B cell (primary cell): ENCODE measurements at regions not wholly inside any gene's neighbourhood (a gene's known extent, or its start where the extent isn't known, plus 50 kb on each side); places are given as distances from the start of the nearest gene placed in this dataset.

ENCODE experiments used
- ATAC-seq: fragments of 200-7000 bp; cut with Tn5 transposase; one replicate; pipeline ENCODE4 v1.10.0; 2021; ENCODE audit warnings: low read depth, mild to moderate bottlenecking, moderate number of reproducible peaks, moderate library complexity
- CTCF ChIA-PET: fragments of 350-600 bp; sonication (Branson Sonifier 250); formaldehyde crosslinking; loops from one replicate; lab custom pipeline; 2021; ENCODE audit warnings: antibody characterized with exemption, inconsistent platforms; lab: Charles Lee
- POLR2A ChIA-PET: fragments of 350-600 bp; sonication (Branson Sonifier 250); formaldehyde crosslinking; loops from one replicate; lab custom pipeline; 2021; ENCODE audit warnings: antibody characterized with exemption; lab: Charles Lee
- DNase-seq: peaks from one replicate; pipeline ENCODE4 v3.0.0; 2013
- H2AFZ ChIP-seq: 2 replicates; pipeline ENCODE4 v1.6.1; 2012; ENCODE audit warnings: mild to moderate bottlenecking, low read depth, low read length; ENCODE audit not compliant: insufficient read depth, poor library complexity, severe bottlenecking
- H3K27ac ChIP-seq, 2 donors: 1 replicate in 1 of 2; 2 replicates in 1 of 2; pipeline ENCODE4 v1.5.1; 2012 to 2013; ENCODE audit warnings: low read length in 2 of 2, mild to moderate bottlenecking in 2 of 2, moderate library complexity in 1 of 2
- H3K27me3 ChIP-seq, 4 experiments: fragments of 200-600 bp in 1 of 4; sonication (generic) in 1 of 4; replicated peaks in 1 of 4; 1 replicate in 2 of 4; 2 replicates in 2 of 4; pipeline versions ENCODE4 v1.6.1 to v1.7.0; 2013 to 2016; ENCODE audit warnings: low read length in 3 of 4, mild to moderate bottlenecking in 2 of 4, mixed read lengths in 1 of 4, moderate library complexity in 1 of 4; ENCODE audit not compliant: insufficient read depth in 4 of 4, control insufficient read depth in 3 of 4; ENCODE audit errors: control extremely low read depth in 1 of 4
- H3K36me3 ChIP-seq, 2 experiments: replicated peaks in 1 of 2; 1 replicate in 1 of 2; 2 replicates in 1 of 2; pipeline versions ENCODE4 v1.6.1 to v1.7.1; 2013; ENCODE audit warnings: low read length in 1 of 2; ENCODE audit not compliant: insufficient read depth in 2 of 2, control insufficient read depth in 1 of 2; ENCODE audit errors: control extremely low read depth in 1 of 2, extremely low read depth in 1 of 2
- H3K4me1 ChIP-seq, 2 donors: fragments of 200-600 bp in 1 of 2; sonication (generic) in 1 of 2; 1 replicate in 1 of 2; 2 replicates in 1 of 2; pipeline versions ENCODE4 v1.5.1 to v1.6.1; 2013 to 2017; ENCODE audit warnings: low read length in 2 of 2; ENCODE audit not compliant: control insufficient read depth in 2 of 2, insufficient read depth in 2 of 2
- H3K4me2 ChIP-seq: replicated peaks from 2 replicates; pipeline ENCODE3; 2012; ENCODE audit warnings: mild to moderate bottlenecking, low read depth, low read length; ENCODE audit not compliant: poor library complexity, severe bottlenecking
- H3K4me3 ChIP-seq, 5 experiments: fragments of 200-600 bp in 1 of 5; sonication (generic) in 1 of 5; 1 replicate in 3 of 5; 2 replicates in 2 of 5; pipeline versions ENCODE4 v1.5.1 to v1.7.0; 2011 to 2016; ENCODE audit warnings: low read length in 4 of 5, mild to moderate bottlenecking in 4 of 5, low read depth in 2 of 5, control low read depth in 1 of 5, moderate library complexity in 1 of 5; ENCODE audit not compliant: insufficient read depth in 1 of 5; ENCODE audit errors: control extremely low read depth in 1 of 5, extremely low read depth in 1 of 5
- H3K79me2 ChIP-seq: fragments of 200-600 bp; sonication (generic); one replicate; pipeline ENCODE4 v1.6.0; 2016; ENCODE audit warnings: low read length; ENCODE audit not compliant: control insufficient read depth, insufficient read depth
- H3K9ac ChIP-seq: fragments of 200-600 bp; sonication (generic); 2 replicates; pipeline ENCODE4 v1.6.1; 2017; ENCODE audit warnings: mild to moderate bottlenecking, low read length, moderate library complexity
- H3K9me3 ChIP-seq, 3 donors: one replicate each; pipeline versions ENCODE4 v1.6.1 to v1.7.1; 2013; ENCODE audit warnings: low read length in 2 of 3; ENCODE audit not compliant: control insufficient read depth in 2 of 3, insufficient read depth in 1 of 3; ENCODE audit errors: control extremely low read depth in 1 of 3
- H4K20me1 ChIP-seq: 2 replicates; pipeline ENCODE4 v1.6.0; 2012; ENCODE audit warnings: mild to moderate bottlenecking, low read length; ENCODE audit not compliant: insufficient read depth, control insufficient read depth, poor library complexity, severe bottlenecking
- H3K27ac Mint-ChIP-seq: one replicate; pipeline ENCODE4 v1.8.0; 2021; ENCODE audit warnings: mixed read lengths
- H3K27me3 Mint-ChIP-seq: one replicate; pipeline ENCODE4 v1.8.0; 2021; ENCODE audit warnings: mixed read lengths
- H3K4me1 Mint-ChIP-seq: one replicate; pipeline ENCODE4 v1.8.0; 2021; ENCODE audit warnings: mixed read lengths
- H3K4me3 Mint-ChIP-seq: one replicate; pipeline ENCODE4 v1.8.0; 2021; ENCODE audit warnings: mixed read lengths
- H3K9me3 Mint-ChIP-seq: one replicate; pipeline ENCODE4 v1.8.0; 2022; ENCODE audit warnings: mixed read lengths; ENCODE audit not compliant: insufficient read depth
- EZH2 ChIP-seq: IDR thresholded peaks from 2 replicates; pipeline ENCODE4 v1.6.1; 2012; ENCODE audit warnings: borderline replicate concordance, low read depth, mild to moderate bottlenecking, moderate library complexity, low read length; ENCODE audit not compliant: insufficient read depth, poor library complexity, severe bottlenecking
- WGBS: methylation state at CpG from one replicate; pipeline ENCODE4 v1.1.5; 2013; ENCODE audit warnings: missing lambda C conversion rate; ENCODE audit not compliant: insufficient coverage; 5-methylcytosine and 5-hydroxymethylcytosine counted together
- intact Hi-C: fragments of 100-400 bp; cut with micrococcal nuclease; formaldehyde crosslinking; loops from one replicate; pipeline ENCODE4 v1.10.0; 2022
- TF ChIP-seq, protein P1 (sequence below): fragments of 200-600 bp; IDR thresholded peaks from one replicate; pipeline ENCODE4 v1.8.0; 2022; ENCODE audit warnings: antibody characterized with exemption, mild to moderate bottlenecking

DNA sequence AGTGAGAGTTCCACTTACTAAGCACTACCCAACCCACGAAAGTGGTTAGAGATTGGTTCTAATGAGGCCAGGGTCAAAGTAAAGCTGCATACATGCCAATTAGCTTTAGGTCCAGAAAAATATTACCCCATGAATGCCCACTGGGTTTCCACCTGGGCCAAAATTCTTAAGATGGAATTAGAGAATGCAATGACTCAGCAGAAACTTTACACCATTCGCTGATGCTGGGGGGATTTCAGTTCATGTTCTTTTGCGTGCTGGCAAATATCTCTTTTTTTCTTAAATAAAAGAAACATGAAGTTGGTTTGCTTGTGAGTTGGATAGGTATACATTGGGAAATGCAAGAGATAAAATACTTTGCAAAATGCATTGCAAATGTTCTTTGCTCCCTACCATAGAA is 715.3 kb upstream of the MIR17HG start:
- Mint-ChIP-seq H3K4me3 (no peak overlapping the region), H3K27ac (no peak overlapping the region), H3K4me1 (no peaks in the 10 kb centered on the region), H3K9me3 (peaks cover 3% of the 10 kb centered on the region), H3K27me3 (no peaks in the 10 kb centered on the region)
- H3K27me3 ChIP-seq, result no peaks in the 10 kb centered on the region
- WGBS, result no CpG with 5 or more reads among the region's 3 CpGs
- H3K9ac ChIP-seq, result no peak overlapping the region
- no peaks in the 10 kb centered on the region for H3K9me3 ChIP-seq
- ATAC-seq (no peak), DNase-seq (no peak)
- H4K20me1 ChIP-seq, result no peaks in the 10 kb centered on the region
- POLR2A ChIA-PET, result no interaction called here
- TF ChIP-seq, protein P1, sequence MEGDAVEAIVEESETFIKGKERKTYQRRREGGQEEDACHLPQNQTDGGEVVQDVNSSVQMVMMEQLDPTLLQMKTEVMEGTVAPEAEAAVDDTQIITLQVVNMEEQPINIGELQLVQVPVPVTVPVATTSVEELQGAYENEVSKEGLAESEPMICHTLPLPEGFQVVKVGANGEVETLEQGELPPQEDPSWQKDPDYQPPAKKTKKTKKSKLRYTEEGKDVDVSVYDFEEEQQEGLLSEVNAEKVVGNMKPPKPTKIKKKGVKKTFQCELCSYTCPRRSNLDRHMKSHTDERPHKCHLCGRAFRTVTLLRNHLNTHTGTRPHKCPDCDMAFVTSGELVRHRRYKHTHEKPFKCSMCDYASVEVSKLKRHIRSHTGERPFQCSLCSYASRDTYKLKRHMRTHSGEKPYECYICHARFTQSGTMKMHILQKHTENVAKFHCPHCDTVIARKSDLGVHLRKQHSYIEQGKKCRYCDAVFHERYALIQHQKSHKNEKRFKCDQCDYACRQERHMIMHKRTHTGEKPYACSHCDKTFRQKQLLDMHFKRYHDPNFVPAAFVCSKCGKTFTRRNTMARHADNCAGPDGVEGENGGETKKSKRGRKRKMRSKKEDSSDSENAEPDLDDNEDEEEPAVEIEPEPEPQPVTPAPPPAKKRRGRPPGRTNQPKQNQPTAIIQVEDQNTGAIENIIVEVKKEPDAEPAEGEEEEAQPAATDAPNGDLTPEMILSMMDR, result no peak
- no peak for TF ChIP-seq EZH2
- no peak overlapping the region for H3K4me3 ChIP-seq
- CTCF ChIA-PET, result no interaction called here
- intact Hi-C loops, result no loop called here
- no peaks in the 10 kb centered on the region for H3K4me1 ChIP-seq
- no peaks in the 10 kb centered on the region for H3K79me2 ChIP-seq
- no peaks in the 10 kb centered on the region for H3K36me3 ChIP-seq
- H3K27ac ChIP-seq, result no peak overlapping the region
- no peak overlapping the region for H3K4me2 ChIP-seq
- H2AFZ ChIP-seq, result no peak overlapping the region

GRCh38 chr13:90633849-90634248 is 713.6 kb upstream of the MIR17HG start:
- H2AFZ ChIP-seq, result no peak overlapping the region
- H3K36me3 ChIP-seq, result no peaks in the 10 kb centered on the region
- H3K27ac ChIP-seq, result no peak overlapping the region
- Mint-ChIP-seq H3K9me3 (peaks cover 3% of the 10 kb centered on the region), H3K27ac (no peak overlapping the region), H3K4me1 (no peaks in the 10 kb centered on the region), H3K4me3 (no peak overlapping the region), H3K27me3 (no peaks in the 10 kb centered on the region)
- intact Hi-C loops, result no loop called here
- POLR2A ChIA-PET, result no interaction called here
- no peaks in the 10 kb centered on the region for H3K79me2 ChIP-seq
- DNase-seq, result no peak
- no peaks in the 10 kb centered on the region for H4K20me1 ChIP-seq
- H3K4me2 ChIP-seq, result no peak overlapping the region
- no peaks in the 10 kb centered on the region for H3K4me1 ChIP-seq
- no peaks in the 10 kb centered on the region for H3K9me3 ChIP-seq
- no peak for ATAC-seq
- H3K9ac ChIP-seq, result no peak overlapping the region
- CTCF ChIA-PET, result no interaction called here
- no peak overlapping the region for H3K4me3 ChIP-seq
- H3K27me3 ChIP-seq, result no peaks in the 10 kb centered on the region
- TF ChIP-seq, protein P1, result no peak
